Limb (tissue), 2 donors: ENCODE measurements at regions not wholly inside any gene's neighbourhood (a gene's known extent, or its start where the extent isn't known, plus 50 kb on each side); places are given as distances from the start of the nearest gene placed in this dataset.

Source experiments
- DNase-seq, 2 donors: peaks; one replicate each; pipeline ENCODE4 v3.0.0-alpha.2; 2016; ENCODE audit errors: extremely low spot score in 2 of 2

DNA sequence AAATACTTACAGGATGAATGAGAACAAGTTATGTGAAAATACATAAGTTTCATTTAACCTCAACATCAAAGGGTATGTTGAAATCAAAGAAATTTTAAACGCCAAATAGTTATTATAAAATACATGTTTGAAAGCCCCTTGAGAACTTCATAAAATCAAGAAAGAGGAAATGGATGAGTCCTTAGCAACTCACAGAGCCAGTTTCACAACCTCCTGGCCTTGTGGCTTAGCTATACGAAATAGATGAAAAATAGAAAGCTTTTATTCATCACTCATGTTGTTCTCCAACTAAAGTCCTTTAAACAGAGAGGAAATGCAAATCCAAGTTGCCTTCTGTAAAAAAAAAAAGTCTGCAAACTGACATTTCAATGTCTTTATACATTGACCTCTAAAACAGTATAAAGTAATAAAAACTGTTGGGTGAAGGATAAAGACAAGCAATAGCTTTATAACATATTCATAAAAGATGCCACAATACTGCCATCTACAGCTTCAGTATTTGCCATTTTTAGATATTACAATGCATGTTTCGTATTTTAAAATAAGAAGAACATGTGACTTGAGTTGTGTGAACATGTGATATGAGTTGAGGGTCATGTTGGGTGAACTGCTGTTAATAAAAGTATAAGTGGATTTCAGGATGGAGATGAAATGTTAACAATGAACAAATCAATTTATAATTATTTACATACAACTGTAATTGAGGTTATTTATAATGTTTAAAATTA is 847.8 kb downstream of the MRPL39 start:
- DNase-seq = no peak

DNA sequence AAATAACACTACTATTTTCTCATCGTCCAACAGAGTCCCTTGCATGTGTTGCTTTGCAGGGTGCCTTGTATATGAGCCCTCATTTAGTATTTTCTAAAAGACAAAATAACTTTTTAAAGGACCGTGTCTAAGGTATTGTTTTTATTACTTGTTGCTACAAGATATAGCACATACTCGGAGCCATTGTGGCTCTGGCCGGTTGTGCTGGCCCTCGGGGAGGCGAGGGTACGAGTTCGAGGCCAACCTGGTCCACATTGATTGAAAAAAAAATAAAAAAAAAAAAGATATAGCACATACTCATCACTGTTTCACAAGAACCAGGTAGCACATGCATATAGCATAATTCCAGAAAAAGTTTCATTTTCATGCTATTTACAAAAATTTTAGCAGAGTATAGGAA is 869.2 kb downstream of the MRPL39 start:
- DNase-seq = no peak

DNA sequence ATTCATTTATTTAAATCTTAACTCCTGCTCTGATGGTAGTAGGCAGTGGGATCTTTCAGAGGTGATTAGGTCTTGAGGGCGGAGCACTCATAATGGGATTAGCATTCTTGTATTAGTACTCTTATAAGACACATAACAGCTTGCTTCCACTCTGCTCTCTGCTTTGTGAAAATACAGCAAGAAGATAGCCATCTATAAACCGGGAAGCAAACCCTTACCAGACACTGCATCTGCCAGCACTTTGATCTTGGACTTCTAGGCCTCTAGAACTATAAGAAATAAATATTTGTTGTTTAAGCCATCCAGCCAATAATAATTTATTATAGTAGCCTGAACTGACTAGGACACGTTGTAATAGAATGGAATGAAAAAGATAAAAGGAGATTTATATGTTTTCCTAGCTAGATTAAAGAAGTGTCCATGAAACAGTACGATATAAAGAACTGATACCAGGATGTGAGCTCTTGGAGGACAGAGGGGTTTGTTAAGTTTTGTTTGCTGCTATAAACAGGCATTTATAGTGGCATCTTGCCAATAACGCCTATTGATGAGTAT is 869.9 kb downstream of the MRPL39 start:
- no peak for DNase-seq

DNA sequence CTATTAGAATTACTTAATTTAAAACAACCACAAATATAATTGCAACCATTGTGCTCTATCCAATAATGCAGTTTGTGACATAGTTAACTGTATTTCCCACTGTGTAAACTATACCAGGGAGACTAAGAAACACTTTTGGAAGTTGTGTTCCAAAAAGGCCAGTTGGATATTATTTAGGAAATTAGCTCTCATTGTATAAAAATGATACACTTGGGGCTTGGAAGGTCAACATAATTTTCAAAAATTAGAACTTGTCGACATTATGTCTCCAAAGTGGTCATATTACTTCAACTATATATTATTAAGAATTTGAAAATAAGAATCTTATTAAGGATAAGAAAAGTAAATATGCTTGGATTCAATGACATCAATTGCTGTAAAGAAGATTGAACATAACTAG is 876.6 kb downstream of the MRPL39 start:
- no peak for DNase-seq

DNA sequence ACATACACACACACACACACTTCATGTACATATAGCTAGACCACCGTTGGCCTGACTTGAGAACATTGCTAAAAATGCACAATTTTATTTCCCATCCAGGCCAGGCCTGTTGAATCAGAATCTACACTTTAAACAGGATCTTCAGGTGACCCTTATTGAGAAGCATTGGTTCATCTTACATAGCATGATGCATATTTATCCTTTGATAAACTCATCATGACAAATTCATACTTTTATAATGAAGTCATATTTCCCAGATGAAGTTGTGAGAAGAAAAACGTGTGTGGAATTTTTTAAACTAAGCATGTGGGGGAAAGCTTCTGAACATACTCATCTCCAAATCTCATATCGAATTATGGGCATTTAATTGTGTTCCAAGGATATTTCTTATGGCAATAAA is 877.7 kb downstream of the MRPL39 start:
- DNase-seq = no peak

DNA sequence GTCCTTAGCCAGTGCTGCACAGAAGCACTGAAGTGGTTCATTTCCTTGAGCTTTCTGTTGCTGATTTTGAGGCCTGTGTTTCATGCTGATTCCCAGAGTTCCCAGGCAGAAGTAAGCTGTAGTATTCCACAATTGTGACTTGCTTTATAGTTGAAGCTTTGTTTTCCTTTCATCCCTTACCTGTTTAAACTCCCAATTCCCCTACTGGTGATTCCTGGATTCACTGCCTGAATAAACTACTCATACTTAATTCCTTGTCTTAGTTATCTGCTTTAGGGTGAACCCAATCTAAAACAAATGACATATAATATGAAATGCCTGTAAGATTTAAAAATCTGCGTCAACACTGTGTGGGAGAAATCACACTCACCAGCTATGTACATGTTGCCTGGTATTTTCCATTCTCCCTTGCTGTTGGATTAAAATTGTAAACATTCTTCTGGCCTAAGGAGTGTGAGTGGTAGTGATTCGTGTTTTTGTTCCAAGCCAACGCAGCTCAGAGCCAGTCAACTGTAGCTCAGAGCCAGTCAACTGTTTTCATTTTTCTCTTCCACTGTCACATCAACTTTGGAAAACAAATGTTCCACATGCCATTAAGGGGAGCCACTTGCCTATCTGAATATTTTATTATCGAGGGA is 879.4 kb downstream of the MRPL39 start:
- DNase-seq = no peak

DNA sequence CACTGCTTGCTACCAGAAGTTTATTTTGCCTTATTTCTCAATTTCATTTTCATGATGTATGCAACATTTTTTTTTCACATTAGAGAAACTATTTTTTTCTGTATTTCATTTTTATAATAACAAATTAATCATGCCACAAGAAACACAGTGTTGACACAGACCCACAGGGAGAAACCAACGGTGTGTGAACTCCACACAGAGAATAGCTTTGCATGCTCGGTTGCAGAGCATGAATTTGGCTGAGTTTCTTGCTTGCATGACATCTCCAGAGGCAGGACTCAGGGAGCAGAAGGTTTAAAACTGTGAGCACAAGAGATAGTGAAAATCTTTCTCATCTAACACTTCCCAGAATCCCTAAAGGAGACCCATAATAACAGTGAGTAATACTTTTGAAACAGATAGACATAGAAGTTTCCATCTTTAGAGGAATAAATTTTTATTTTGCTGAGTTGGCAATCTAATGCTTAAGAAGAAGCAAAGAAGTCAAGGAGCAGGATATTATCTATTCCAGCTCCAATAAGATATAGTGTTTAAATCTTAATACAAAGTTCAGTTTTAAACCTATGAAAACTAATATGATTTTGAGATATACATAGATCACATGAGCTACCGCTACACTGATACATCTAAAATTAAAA is 890.9 kb downstream of the MRPL39 start:
- peak in 1 of 2 donors; percentile 15 for DNase-seq

DNA sequence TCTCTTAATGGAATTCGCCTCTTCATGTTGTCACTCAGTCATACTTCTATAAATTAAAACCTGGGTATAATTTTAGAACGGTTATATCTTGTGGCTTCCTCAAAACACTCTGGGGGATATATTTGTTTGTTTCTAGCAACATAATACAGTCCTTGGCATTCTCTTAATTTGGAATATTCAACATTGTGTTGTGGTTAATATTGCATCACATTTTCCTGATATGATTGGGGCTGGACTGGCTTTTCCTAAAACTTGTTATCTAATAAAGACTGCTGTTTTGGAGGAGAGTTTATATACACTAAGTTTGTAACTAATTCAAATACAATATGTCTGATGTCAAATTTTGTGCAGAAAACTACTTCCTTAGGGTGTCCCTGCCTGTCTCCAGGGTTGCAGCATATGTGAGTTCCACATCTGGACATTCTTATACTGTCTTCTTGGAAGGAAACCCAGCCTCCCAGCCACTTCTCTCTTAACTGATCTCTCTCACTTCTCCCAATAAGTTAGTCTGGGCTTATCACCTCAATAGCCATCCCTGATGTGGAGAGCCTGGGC is 892.6 kb downstream of the MRPL39 start:
- no peak for DNase-seq

DNA sequence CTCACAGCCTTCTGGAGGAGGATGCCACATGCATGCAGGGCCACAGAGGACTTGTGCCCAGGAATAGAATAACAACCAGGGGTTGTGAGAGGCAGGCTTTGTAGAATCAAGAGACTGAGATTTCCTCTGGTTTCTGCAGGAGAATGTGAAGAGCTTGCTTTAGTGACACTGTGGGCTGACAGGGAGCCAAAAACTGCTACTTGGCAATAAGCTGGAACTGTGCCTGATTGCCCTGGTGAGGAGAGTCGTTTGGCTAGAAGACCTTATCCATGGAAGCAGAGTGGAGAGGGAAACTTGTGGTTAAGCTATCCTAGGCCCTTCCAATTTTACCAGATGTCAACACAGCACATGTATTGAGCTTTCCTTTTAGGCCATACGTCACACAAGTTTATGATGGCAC is 902.1 kb downstream of the MRPL39 start:
- no peak for DNase-seq

DNA sequence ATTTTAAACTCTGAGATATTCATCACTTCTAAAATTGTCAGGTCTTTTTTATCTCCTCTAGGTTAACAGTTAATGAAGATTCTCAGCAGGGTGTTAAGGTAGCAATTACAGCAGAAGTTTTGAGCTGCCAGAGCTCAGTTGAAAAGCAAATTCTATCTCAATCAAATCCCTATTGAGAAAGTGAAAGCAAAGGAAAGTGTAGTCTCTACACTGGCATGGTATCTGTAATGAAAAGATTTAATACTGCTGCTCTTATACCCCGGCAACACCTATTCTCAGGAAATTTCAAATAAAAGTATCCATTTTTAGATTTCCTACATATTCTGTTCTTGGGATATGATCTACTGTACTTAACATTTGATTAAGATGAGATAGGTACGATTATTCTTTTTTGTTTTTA is 913.5 kb downstream of the MRPL39 start:
- no peak for DNase-seq

DNA sequence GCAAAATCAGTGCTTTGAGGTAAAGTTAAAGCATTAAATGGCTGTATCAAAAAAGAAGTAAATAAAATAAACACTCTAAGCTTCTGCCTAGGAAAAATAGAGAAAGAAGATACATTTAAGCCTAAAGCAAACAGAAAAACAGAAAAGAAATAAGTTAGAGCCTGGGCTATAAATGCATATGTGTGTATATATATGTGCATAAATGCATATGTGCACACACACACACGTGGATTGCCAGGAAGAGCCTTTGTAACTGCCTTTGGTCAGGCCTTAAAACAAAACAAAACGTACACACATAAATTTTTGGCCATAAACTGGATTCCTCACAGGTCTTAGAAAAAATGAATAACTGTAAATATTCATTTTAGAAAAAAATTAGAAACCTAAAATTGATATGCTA is 925.8 kb downstream of the MRPL39 start:
- no peak for DNase-seq

DNA sequence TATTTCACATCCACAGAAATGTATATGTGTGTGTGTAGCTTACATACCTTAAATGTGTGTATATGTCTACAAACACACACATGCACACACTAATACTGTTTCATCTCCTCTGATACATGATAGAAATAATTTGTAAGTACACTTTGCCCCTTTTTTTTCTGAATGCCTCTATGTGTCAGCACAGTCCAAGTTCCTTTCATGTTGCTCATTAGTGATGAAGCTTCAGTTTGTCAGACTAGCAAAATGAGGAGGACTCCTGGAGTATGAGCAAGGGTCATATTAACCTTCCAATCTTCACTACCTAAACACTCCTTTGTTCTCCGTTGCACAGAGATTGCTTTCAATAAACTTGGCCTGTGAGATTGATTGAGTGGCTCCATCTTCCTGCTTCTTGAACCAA is 935.4 kb downstream of the MRPL39 start:
- DNase-seq = no peak

DNA sequence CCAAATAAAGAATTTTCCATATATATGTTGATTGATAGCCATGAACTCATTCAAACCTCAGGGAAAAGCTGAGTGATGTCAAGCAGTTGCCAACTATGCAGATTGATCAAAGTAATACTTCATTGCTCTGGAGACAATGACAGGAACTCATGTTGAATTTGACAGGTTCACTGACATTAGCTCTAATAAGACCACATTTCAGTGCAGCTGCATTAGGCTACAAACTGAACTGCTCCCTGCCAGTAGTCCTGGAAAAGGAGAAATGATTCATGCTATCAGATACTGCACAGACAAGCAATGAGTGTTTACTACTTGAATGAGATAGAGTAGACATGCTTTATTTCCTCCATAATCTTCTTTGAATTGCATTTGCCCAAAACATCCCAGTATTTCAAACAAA is 948.4 kb downstream of the MRPL39 start:
- DNase-seq = no peak

DNA sequence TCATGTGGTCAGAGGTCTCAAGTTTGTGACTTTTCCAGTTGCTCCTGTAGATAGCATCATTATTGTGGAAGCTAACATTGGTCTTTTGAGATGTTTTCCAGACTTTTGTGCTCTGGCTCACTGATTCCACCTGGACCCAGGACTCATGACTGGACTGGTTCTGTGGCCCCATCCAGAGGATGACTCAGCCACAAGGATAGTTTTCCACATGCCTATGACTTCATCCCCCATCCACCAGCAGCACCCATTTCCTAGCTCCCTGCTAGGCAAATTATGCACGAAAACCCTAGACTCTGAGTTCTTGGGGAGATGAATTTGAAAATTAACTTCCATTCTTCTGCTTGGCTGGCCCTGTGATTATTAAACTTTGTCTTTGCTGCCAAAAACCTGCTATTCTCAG is 949.3 kb downstream of the MRPL39 start:
- no peak for DNase-seq

DNA sequence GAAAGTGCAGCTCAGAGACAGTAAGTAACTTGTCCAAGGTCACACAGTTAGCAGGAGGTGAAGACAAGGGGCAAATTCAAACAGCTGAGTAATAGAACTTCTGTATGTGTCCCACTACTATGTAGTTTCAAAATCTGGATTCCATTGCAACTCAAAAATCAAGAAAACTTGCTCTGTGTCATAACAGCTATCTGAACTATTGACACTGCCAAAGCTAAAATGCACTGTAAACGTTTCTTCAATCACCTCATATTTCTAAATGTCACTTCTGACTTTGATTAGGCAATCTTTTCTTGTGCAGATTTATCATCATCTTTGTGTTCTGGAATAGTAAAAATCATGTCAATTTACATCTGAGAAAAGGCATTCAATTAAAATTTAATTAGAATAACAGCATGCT is 957.6 kb downstream of the MRPL39 start:
- DNase-seq = no peak

DNA sequence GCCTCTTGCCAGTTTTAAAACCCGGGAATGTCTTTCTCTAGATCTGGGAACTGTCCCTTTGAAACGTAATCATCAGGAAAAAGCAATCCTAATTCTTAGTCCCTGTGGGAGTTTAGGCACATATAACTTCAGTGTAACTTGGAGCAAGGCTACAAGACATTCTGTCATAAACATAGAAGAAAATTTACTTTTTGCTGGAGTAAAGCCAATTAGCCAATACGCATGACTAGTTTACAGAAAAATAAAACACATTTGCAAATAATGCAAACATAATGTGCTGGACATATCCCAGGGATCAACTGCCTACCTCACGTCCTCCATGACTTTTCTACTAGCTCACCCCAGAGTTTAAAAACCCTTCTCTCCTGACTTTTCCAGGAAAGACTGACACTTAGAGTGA is 970.6 kb downstream of the MRPL39 start:
- peak in 1 of 2 donors; percentile 16 for DNase-seq

DNA sequence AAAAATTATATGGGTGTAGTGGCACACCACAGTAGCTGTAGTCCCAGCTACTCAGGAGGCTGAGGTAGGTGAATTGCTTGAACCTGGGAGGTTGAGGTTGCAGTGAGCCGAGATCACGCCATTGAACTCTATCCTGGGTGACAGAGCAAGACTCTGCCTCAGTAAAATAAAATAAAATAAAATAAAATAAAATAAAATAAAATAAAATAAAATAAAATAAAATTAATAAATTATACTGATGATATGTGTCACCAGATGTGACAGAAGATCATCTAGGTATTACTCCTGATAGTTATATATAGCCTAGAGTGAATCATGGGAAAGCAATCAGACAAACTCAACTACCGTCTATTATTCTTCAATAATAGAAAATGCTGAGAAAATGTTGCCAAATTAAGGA is 972.5 kb downstream of the MRPL39 start:
- DNase-seq = no peak

DNA sequence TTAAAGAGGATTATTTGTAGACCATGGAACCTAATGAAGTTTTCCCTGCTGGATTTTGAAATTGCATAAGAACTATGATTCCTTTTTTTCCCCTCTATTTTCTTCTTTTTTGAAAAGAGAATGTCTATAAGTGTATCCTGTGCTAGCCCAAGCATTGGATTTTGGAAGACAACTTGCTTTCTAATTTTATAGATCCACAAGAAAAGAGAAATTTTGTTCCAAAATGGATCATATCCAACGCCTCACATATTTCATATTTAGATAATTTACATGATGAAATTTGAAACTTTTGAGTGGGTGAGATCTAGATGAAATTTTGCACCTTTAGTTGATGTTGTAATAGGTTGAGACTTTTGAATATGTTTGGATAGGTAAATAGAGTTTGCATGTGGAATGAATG is 978.7 kb downstream of the MRPL39 start:
- no peak for DNase-seq

DNA sequence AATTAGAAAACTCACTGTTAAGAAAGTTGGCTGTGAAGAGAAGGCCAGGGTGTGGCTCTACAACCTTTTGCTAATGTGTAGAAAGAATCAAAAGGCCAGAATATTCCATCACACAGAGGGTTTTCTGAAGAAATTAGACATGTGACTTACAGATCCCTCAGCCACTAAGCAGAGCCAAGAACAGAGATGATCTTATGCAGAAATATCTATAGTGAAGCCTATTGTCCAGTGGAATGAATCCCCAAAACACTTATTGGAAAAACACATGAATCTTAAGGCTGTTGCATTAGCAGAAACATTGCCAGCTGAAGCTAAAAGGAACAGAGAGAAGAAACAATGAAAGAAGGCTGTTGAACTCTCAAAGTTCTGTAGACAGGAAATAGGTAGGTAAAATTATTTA is 979.2 kb downstream of the MRPL39 start:
- DNase-seq = peak in 1 of 2 donors; percentile 17

DNA sequence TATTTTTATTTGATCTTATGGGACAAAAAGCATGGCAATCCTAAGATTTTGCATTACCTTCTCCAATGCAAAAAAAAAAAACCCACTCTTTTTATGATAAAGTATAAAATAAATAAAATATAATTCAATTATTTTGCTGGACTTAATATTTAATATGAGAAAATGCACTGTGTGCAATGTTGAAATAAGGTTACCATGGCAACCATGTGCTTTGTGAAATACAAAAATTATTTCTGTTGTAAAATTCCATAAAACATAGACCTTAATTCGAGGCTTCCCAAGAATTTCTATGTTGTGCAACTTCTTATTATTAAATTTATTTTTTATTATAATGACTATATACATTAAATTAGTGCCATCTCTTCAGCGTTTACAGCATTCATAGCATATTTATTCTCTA is 989.5 kb downstream of the MRPL39 start:
- DNase-seq = no peak

DNA sequence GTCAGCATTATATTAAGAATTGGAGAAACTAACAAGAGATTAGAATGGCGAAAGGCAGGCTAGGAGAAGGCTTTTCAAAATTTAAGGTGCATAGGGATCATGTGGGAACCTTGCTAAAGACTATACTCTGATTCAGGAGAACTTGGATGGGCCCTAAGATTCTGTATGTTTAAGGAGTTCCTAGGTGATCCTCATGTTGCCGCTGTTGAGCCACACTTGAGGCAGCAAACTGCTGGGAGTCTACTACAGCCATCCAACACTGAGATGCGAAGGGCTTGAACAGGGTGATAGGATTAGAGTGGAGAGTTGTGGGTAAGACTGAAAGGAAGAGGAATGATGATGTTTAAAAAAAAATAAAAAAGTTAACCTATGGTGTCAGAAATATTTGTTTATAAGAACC is 1013.2 kb downstream of the MRPL39 start:
- DNase-seq = no peak

DNA sequence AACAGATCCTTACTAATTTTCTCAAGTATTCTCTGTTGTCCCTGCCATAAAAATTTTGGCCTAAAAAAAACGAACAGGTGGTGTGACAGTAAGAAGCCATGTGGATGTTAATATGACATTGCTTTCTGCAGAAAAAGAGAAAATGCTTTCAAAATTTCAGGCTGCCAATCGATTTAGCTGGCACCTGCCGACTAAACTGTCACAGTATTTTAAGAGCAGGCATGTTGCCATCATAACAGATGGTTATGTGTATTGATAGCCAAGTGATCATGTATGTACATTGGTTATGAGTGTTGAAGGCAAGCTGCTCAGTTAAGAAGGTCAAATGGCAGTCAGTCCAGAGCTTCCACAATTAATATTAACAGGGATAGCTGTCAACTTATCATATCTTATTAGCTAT is 1017.0 kb downstream of the MRPL39 start:
- no peak for DNase-seq
